Keratinocyte (primary cell): ENCODE measurements at regions not wholly inside any gene's neighbourhood (a gene's known extent, or its start where the extent isn't known, plus 50 kb on each side); places are given as distances from the start of the nearest gene placed in this dataset.
A peak's percentile ranks its signal among the peaks of the same experiment; 100 is the strongest.

Experiments used
- DNase-seq: peaks from one replicate; pipeline ENCODE4 v3.0.0-alpha.2; 2011; ENCODE audit warnings: low read depth, missing footprints, low spot score
- FAIRE-seq: peaks from 2 replicates; lab custom pipeline; 2011; peaks lifted over from hg19 to GRCh38; lab: Jason Lieb, UNC
- H2AFZ ChIP-seq: 2 replicates; pipeline ENCODE4 v1.6.0; 2012; ENCODE audit warnings: low read length, control low read depth, inconsistent platforms; ENCODE audit not compliant: control insufficient read depth
- H3K27ac ChIP-seq: 2 replicates; pipeline ENCODE4 v1.5.1; 2011; ENCODE audit warnings: low read length; ENCODE audit not compliant: control insufficient read depth, insufficient read depth
- H3K27me3 ChIP-seq: 3 replicates; pipeline ENCODE4 v1.6.0; 2011; ENCODE audit warnings: low read length; ENCODE audit not compliant: control insufficient read depth, insufficient read depth; ENCODE audit errors: extremely low read depth
- H3K36me3 ChIP-seq, 2 experiments: 2 replicates in 1 of 2; 3 replicates in 1 of 2; pipeline ENCODE4 v1.5.1; 2011; ENCODE audit warnings: low read length in 2 of 2, mild to moderate bottlenecking in 1 of 2; ENCODE audit not compliant: control insufficient read depth in 2 of 2, insufficient read depth in 2 of 2; ENCODE audit errors: extremely low read depth in 1 of 2
- H3K4me1 ChIP-seq: 3 replicates; pipeline ENCODE4 v1.5.1; 2011; ENCODE audit warnings: low read length; ENCODE audit not compliant: control insufficient read depth, insufficient read depth; ENCODE audit errors: extremely low read depth
- H3K4me2 ChIP-seq: 3 replicates; pipeline ENCODE4 v1.6.0; 2011; ENCODE audit warnings: low read depth, low read length; ENCODE audit not compliant: control insufficient read depth, insufficient read depth; ENCODE audit errors: extremely low read depth
- H3K4me3 ChIP-seq, 3 experiments: fragments of 200-600 bp in 1 of 3; sonication (generic) in 1 of 3; 2 replicates in 2 of 3; 3 replicates in 1 of 3; pipeline ENCODE4 v1.5.1; 2011 to 2016; ENCODE audit warnings: low read length in 3 of 3, mild to moderate bottlenecking in 3 of 3, control low read depth in 2 of 3, inconsistent platforms in 1 of 3, low read depth in 1 of 3, mixed read lengths in 1 of 3, mixed run types in 1 of 3, moderate library complexity in 1 of 3; ENCODE audit not compliant: control insufficient read depth in 2 of 3, insufficient read depth in 2 of 3; ENCODE audit errors: extremely low read depth in 1 of 3
- H3K79me2 ChIP-seq: 2 replicates; pipeline ENCODE4 v1.6.0; 2012; ENCODE audit warnings: low read length; ENCODE audit not compliant: control insufficient read depth, insufficient read depth
- H3K9ac ChIP-seq: 3 replicates; pipeline ENCODE4 v1.6.0; 2011; ENCODE audit warnings: low read length; ENCODE audit not compliant: control insufficient read depth, insufficient read depth; ENCODE audit errors: extremely low read depth
- H3K9me1 ChIP-seq: 3 replicates; pipeline ENCODE4 v1.6.0; 2011; ENCODE audit warnings: low read length; ENCODE audit not compliant: control insufficient read depth, insufficient read depth; ENCODE audit errors: extremely low read depth
- H3K9me3 ChIP-seq: 2 replicates; pipeline ENCODE4 v1.5.1; 2012; ENCODE audit warnings: low read depth, low read length; ENCODE audit not compliant: control insufficient read depth
- H4K20me1 ChIP-seq: 3 replicates; pipeline ENCODE4 v1.6.0; 2011; ENCODE audit warnings: low read length; ENCODE audit not compliant: control insufficient read depth, insufficient read depth; ENCODE audit errors: extremely low read depth
- CTCF ChIP-seq, 3 experiments: IDR thresholded peaks in 1 of 3; conservative IDR thresholded peaks in 1 of 3; optimal IDR thresholded peaks in 1 of 3; 2 replicates in 2 of 3; 3 replicates in 1 of 3; pipeline versions ENCODE3 to v1.5.1; 2011; ENCODE audit warnings: low read length in 3 of 3, mild to moderate bottlenecking in 3 of 3, moderate library complexity in 2 of 3, control low read depth in 1 of 3, inconsistent platforms in 1 of 3; ENCODE audit not compliant: insufficient read depth in 2 of 3; ENCODE audit errors: extremely low read depth in 1 of 3
- EZH2 ChIP-seq: IDR thresholded peaks from one replicate; pipeline ENCODE4 v1.6.1; 2012; ENCODE audit warnings: inconsistent platforms, mild to moderate bottlenecking, low read length, moderate library complexity
- dilution Hi-C: fragments of 300-500 bp; cut with MboI; formaldehyde crosslinking; loops from one replicate; pipeline ENCODE4 v1.7.0; 2020; ENCODE audit warnings: low sequenced_read_pairs; ENCODE audit not compliant: extremely low pct_ligation_motif_present

- Histone ChIP-seq H3K4me2 (no peak overlapping the region), H3K27me3 (peaks cover 6% of the 10 kb centered on the region), H3K4me1 (peaks cover 3% of the 10 kb centered on the region), H3K9ac (no peak overlapping the region), H3K36me3 (no peaks in the 10 kb centered on the region), H3K27ac (no peak overlapping the region), H4K20me1 (no peaks in the 10 kb centered on the region), H3K9me1 (no peaks in the 10 kb centered on the region), H3K9me3 (no peaks in the 10 kb centered on the region), H3K79me2 (no peaks in the 10 kb centered on the region), H3K4me3 (no peak overlapping the region), H2AFZ (no peak overlapping the region)
- TF ChIP-seq CTCF (optimal IDR thresholded peaks at IDR 0.05 in 1 of 3, IDR thresholded peaks at IDR 0.05 in 1 of 3, conservative IDR thresholded peaks at IDR 0.05 in 1 of 3; ENCODE audit: extremely low read depth in 1 of 3, insufficient read depth in 2 of 3, low read length in 3 of 3): no peak
- TF ChIP-seq EZH2: no peak
- dilution Hi-C loops: no loop called here
- FAIRE-seq (no peak), DNase-seq (no peak)
Observed at GRCh38 chr2:19823507-19823906, 78.3 kb downstream of the TTC32 start.

GRCh38 chr2:19819097-19820065, 82.4 kb downstream of the TTC32 start:
- no peaks in the 10 kb centered on the region for H3K79me2 ChIP-seq
- H2AFZ ChIP-seq: no peak overlapping the region
- no peaks in the 10 kb centered on the region for H3K9me1 ChIP-seq
- no peaks in the 10 kb centered on the region for H4K20me1 ChIP-seq
- no peak for FAIRE-seq
- H3K4me1 ChIP-seq: peaks cover 3% of the 10 kb centered on the region
- no peak overlapping the region for H3K9ac ChIP-seq
- dilution Hi-C loops: no loop called here
- H3K27me3 ChIP-seq: no peaks in the 10 kb centered on the region
- DNase-seq: peak; percentile 75
- no peak overlapping the region for H3K27ac ChIP-seq
- no peak overlapping the region for H3K4me3 ChIP-seq
- no peak overlapping the region for H3K4me2 ChIP-seq
- H3K9me3 ChIP-seq: no peaks in the 10 kb centered on the region
- TF ChIP-seq CTCF (optimal IDR thresholded peaks at IDR 0.05 in 1 of 3, IDR thresholded peaks at IDR 0.05 in 1 of 3, conservative IDR thresholded peaks at IDR 0.05 in 1 of 3; ENCODE audit: extremely low read depth in 1 of 3, insufficient read depth in 2 of 3, low read length in 3 of 3): no peak
- TF ChIP-seq EZH2: no peak
- H3K36me3 ChIP-seq: no peaks in the 10 kb centered on the region
